ENCODE measurements at regions not wholly inside any gene's neighbourhood (a gene's known extent, or its start where the extent isn't known, plus 50 kb on each side); places are given as distances from the start of the nearest gene placed in this dataset.

GRCh38 chr1:221083902-221084301 lies 204.7 kb downstream of the HLX start:
- Histone ChIP-seq H3K9me3 (no peaks in the 10 kb centered on the region), H3K9me2 (no peaks in the 10 kb centered on the region), H3K36me3 (replicated peaks in 1 of 2; ENCODE audit: control insufficient read depth in 1 of 2, insufficient read depth in 2 of 2, low read length in 1 of 2) (no peaks in the 10 kb centered on the region), H3K4me1 (ENCODE audit: control insufficient read depth in 1 of 2, insufficient read depth in 2 of 2, low read depth in 1 of 2, low read length in 1 of 2) (peaks cover 0 to 2% of the 10 kb centered on the region in 2 experiments; a peak in 2 of 4 replicates), H4K20me1 (ENCODE audit: insufficient read depth) (no peaks in the 10 kb centered on the region), H3K79me2 (ENCODE audit: insufficient read depth) (no peaks in the 10 kb centered on the region), H3K9ac (no peak overlapping the region), H3K27me3 (ENCODE audit: insufficient read depth) (no peaks in the 10 kb centered on the region), H3K27ac (ENCODE audit: low read depth in 2 of 2, low read length in 1 of 2) (no peak overlapping the region), H3K4me3 (ENCODE audit: low read depth in 2 of 2, low read length in 1 of 2) (no peak overlapping the region), H3F3A (replicated peaks; ENCODE audit: insufficient read depth) (peaks cover 2% of the 10 kb centered on the region), H3K4me2 (no peak overlapping the region), H2AFZ (ENCODE audit: low read depth) (no peak overlapping the region)
- no peak for TF ChIP-seq NRF1 (IDR thresholded peaks at IDR 0.05; ENCODE audit: low read depth, low read length)
- no peak for TF ChIP-seq FOSL2 (IDR thresholded peaks at IDR 0.05; ENCODE audit: borderline replicate concordance, low read depth)
- no peak for TF ChIP-seq FOXM1 (IDR thresholded peaks at IDR 0.05; ENCODE audit: low read depth)
- no peak for TF ChIP-seq GATA2 (CRISPR knock-in tag; IDR thresholded peaks at IDR 0.05)
- TF ChIP-seq, protein P1, sequence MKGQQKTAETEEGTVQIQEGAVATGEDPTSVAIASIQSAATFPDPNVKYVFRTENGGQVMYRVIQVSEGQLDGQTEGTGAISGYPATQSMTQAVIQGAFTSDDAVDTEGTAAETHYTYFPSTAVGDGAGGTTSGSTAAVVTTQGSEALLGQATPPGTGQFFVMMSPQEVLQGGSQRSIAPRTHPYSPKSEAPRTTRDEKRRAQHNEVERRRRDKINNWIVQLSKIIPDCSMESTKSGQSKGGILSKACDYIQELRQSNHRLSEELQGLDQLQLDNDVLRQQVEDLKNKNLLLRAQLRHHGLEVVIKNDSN (IDR thresholded peaks at IDR 0.05; ENCODE audit: borderline replicate concordance, low read depth), result no peak
- no peak for TF ChIP-seq SMC3 (IDR thresholded peaks at IDR 0.05; ENCODE audit: low read depth, low read length)
- TF ChIP-seq, protein P2, sequence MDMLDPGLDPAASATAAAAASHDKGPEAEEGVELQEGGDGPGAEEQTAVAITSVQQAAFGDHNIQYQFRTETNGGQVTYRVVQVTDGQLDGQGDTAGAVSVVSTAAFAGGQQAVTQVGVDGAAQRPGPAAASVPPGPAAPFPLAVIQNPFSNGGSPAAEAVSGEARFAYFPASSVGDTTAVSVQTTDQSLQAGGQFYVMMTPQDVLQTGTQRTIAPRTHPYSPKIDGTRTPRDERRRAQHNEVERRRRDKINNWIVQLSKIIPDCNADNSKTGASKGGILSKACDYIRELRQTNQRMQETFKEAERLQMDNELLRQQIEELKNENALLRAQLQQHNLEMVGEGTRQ (IDR thresholded peaks at IDR 0.05; ENCODE audit: borderline replicate concordance, low read depth, low read length), result no peak
- no peak for TF ChIP-seq RFX5 (IDR thresholded peaks at IDR 0.05; ENCODE audit: low read length)
- TF ChIP-seq GABPA (IDR thresholded peaks at IDR 0.05; ENCODE audit: low read depth), result no peak
- no peak for TF ChIP-seq REST (IDR thresholded peaks at IDR 0.05; ENCODE audit: low read depth, low read length)
- no peak for TF ChIP-seq CHD2 (IDR thresholded peaks at IDR 0.05; ENCODE audit: low read length, partially characterized antibody)
- no peak for TF ChIP-seq IRF3 (IDR thresholded peaks at IDR 0.05; ENCODE audit: low read depth, low read length)
- TF ChIP-seq EP300 (IDR thresholded peaks at IDR 0.05; ENCODE audit: borderline replicate concordance in 1 of 2, low read depth in 1 of 2, low read length in 1 of 2), result no peak
- no peak for TF ChIP-seq RAD21 (IDR thresholded peaks at IDR 0.05; ENCODE audit: low read length)
- no peak for TF ChIP-seq MXI1 (IDR thresholded peaks at IDR 0.05; ENCODE audit: low read depth, low read length)
- TF ChIP-seq YY1 (IDR thresholded peaks at IDR 0.05; ENCODE audit: low read depth), result no peak
- TF ChIP-seq POLR2AphosphoS5 (IDR thresholded peaks at IDR 0.05; ENCODE audit: low read depth, low read length), result no peak
- POLR2A ChIA-PET, result no interaction called here
- 88% methylated on average over 1 of the region's 1 CpG for WGBS (ENCODE audit: low lambda C conversion rate)
- CTCF ChIA-PET, result interaction anchor here (0.8 kb wide), 1 partner anchor 10 kb away, joined by 3 read pairs; no protein-coding TSS in a partner anchor
- DNase-seq, result no peak
